ENCODE measurements at regions not wholly inside any gene's neighbourhood (a gene's known extent, or its start where the extent isn't known, plus 50 kb on each side); places are given as distances from the start of the nearest gene placed in this dataset.

DNA sequence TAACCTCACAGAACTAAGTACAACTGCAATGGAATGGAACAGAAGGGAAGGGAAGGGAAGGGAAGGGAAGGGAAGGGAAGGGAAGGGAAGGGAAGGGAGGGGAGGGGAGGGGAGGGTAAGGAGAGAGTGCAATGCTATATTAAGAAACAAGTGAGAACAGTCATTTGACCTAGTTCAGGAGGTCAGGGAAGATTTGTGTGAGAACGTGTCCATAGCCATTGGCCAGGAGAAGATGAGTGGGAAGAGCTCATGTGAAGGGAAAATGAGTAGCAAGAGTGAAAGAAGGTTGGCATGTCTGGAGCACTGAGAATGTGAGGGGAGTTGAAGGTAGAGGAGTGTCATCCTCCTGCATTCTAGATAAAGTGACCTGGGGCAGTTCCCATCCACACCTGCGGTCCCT lies 481.6 kb downstream of the IRS1 start:
- TF ChIP-seq, protein P1, sequence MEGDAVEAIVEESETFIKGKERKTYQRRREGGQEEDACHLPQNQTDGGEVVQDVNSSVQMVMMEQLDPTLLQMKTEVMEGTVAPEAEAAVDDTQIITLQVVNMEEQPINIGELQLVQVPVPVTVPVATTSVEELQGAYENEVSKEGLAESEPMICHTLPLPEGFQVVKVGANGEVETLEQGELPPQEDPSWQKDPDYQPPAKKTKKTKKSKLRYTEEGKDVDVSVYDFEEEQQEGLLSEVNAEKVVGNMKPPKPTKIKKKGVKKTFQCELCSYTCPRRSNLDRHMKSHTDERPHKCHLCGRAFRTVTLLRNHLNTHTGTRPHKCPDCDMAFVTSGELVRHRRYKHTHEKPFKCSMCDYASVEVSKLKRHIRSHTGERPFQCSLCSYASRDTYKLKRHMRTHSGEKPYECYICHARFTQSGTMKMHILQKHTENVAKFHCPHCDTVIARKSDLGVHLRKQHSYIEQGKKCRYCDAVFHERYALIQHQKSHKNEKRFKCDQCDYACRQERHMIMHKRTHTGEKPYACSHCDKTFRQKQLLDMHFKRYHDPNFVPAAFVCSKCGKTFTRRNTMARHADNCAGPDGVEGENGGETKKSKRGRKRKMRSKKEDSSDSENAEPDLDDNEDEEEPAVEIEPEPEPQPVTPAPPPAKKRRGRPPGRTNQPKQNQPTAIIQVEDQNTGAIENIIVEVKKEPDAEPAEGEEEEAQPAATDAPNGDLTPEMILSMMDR (IDR thresholded peaks at IDR 0.05; ENCODE audit: insufficient read depth, low read length, poor library complexity, severe bottlenecking): no peak
- TF ChIP-seq EZH2phosphoT487 (conservative IDR thresholded peaks at IDR 0.05; ENCODE audit: low read length): no peak

DNA sequence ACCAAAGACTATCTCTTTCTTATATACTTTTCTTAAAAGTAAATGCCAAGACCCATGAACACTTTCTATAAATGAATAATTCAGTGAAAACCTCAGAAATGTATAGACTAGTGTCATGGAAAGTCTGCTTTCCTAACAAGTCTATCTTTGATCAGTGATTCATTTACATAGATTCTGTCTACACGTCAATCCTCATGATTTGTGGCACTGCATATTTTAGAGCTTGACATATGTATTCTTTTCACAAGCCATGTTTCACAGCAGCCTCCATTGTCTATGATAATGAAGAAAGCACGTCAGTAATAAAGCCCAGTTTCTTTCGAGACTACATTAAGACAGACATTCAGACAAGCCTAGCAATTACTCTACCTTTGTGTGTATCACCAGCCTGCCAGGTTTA lies 486.6 kb downstream of the IRS1 start:
- no peak overlapping the region for H3K27ac ChIP-seq (ENCODE audit: low read depth, low read length)
- H3K36me3 ChIP-seq (ENCODE audit: low read length): no peaks in the 10 kb centered on the region
- no peak overlapping the region for H2AFZ ChIP-seq (ENCODE audit: low read depth, low read length, severe bottlenecking)
- no peak overlapping the region for H3K4me2 ChIP-seq (ENCODE audit: low read depth, low read length, poor library complexity, severe bottlenecking)
- TF ChIP-seq, protein P1 (IDR thresholded peaks at IDR 0.05; ENCODE audit: insufficient read depth, low read length, poor library complexity, severe bottlenecking): no peak
- TF ChIP-seq EZH2phosphoT487 (conservative IDR thresholded peaks at IDR 0.05; ENCODE audit: low read length): no peak
- H3K79me2 ChIP-seq (ENCODE audit: insufficient read depth, low read length): no peaks in the 10 kb centered on the region
- H3F3A ChIP-seq (ENCODE audit: insufficient read depth): no peaks in the 10 kb centered on the region
- H3K9me3 ChIP-seq (ENCODE audit: insufficient read depth, low read length): no peaks in the 10 kb centered on the region
- no peak overlapping the region for H3K9ac ChIP-seq (ENCODE audit: low read length)
- H3K27me3 ChIP-seq (ENCODE audit: low read length): no peaks in the 10 kb centered on the region
- no peak overlapping the region for H3K4me3 ChIP-seq (ENCODE audit: insufficient read depth, low read length, poor library complexity, severe bottlenecking)
- no peaks in the 10 kb centered on the region for H4K20me1 ChIP-seq (ENCODE audit: low read depth, low read length)
- H3K9me2 ChIP-seq (replicated peaks; ENCODE audit: insufficient read depth, low read length): no peaks in the 10 kb centered on the region

More for the DNA sequence above, 481.6 kb downstream of the IRS1 start:
- Histone ChIP-seq H3K36me3 (ENCODE audit: low read length) (no peaks in the 10 kb centered on the region), H4K20me1 (ENCODE audit: low read depth, low read length) (no peaks in the 10 kb centered on the region), H3K4me2 (ENCODE audit: low read depth, low read length, poor library complexity, severe bottlenecking) (no peak overlapping the region), H3K9me2 (replicated peaks; ENCODE audit: insufficient read depth, low read length) (no peaks in the 10 kb centered on the region), H2AFZ (ENCODE audit: low read depth, low read length, severe bottlenecking) (no peak overlapping the region), H3K4me3 (ENCODE audit: insufficient read depth, low read length, poor library complexity, severe bottlenecking) (no peak overlapping the region), H3K27me3 (ENCODE audit: low read length) (no peaks in the 10 kb centered on the region), H3F3A (ENCODE audit: insufficient read depth) (no peaks in the 10 kb centered on the region), H3K9ac (ENCODE audit: low read length) (no peak overlapping the region), H3K27ac (ENCODE audit: low read depth, low read length) (no peak overlapping the region), H3K9me3 (ENCODE audit: insufficient read depth, low read length) (no peaks in the 10 kb centered on the region), H3K79me2 (ENCODE audit: insufficient read depth, low read length) (no peaks in the 10 kb centered on the region)

DNA sequence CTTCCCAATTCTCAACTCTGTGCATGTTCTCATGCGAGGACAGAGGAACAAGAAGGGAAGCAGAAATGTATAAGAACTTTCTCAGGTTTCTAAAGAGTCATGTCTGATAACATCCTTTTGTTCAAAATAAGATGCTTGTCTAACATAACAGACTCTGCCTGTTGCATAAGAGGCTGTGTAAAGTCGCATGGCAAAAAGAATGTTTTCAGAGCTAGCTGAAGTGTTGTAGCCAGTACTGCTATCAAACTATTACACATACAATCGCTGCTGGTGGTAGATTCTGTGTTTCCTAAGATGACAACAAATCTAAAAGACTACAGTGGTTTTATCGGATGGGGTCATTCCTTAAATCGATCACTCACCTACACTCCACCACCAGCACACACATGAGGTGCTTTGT lies 487.5 kb downstream of the IRS1 start:
- no peaks in the 10 kb centered on the region for H4K20me1 ChIP-seq (ENCODE audit: low read depth, low read length)
- H3K36me3 ChIP-seq (ENCODE audit: low read length): no peaks in the 10 kb centered on the region
- no peak overlapping the region for H3K4me3 ChIP-seq (ENCODE audit: insufficient read depth, low read length, poor library complexity, severe bottlenecking)
- no peak overlapping the region for H3K9ac ChIP-seq (ENCODE audit: low read length)
- no peak overlapping the region for H3K4me2 ChIP-seq (ENCODE audit: low read depth, low read length, poor library complexity, severe bottlenecking)
- H3K9me2 ChIP-seq (replicated peaks; ENCODE audit: insufficient read depth, low read length): no peaks in the 10 kb centered on the region
- H3K27me3 ChIP-seq (ENCODE audit: low read length): no peaks in the 10 kb centered on the region
- no peaks in the 10 kb centered on the region for H3K9me3 ChIP-seq (ENCODE audit: insufficient read depth, low read length)
- no peaks in the 10 kb centered on the region for H3K79me2 ChIP-seq (ENCODE audit: insufficient read depth, low read length)
- H3K27ac ChIP-seq (ENCODE audit: low read depth, low read length): no peak overlapping the region
- no peaks in the 10 kb centered on the region for H3F3A ChIP-seq (ENCODE audit: insufficient read depth)
- no peak overlapping the region for H2AFZ ChIP-seq (ENCODE audit: low read depth, low read length, severe bottlenecking)
- TF ChIP-seq, protein P1 (IDR thresholded peaks at IDR 0.05; ENCODE audit: insufficient read depth, low read length, poor library complexity, severe bottlenecking): no peak
- no peak for TF ChIP-seq EZH2phosphoT487 (conservative IDR thresholded peaks at IDR 0.05; ENCODE audit: low read length)
